Thymus (tissue), 11 donors: ENCODE measurements at regions not wholly inside any gene's neighbourhood (a gene's known extent, or its start where the extent isn't known, plus 50 kb on each side); places are given as distances from the start of the nearest gene placed in this dataset.

Experiments used
- DNase-seq, 9 donors: peaks; one replicate each; pipeline ENCODE4 v3.0.0-alpha.2; 2013; ENCODE audit warnings: low spot score in 9 of 9, low read depth in 6 of 9, missing footprints in 1 of 9
- H3K27ac ChIP-seq, 2 donors: one replicate each; pipeline ENCODE4 v1.5.1; 2013; ENCODE audit warnings: control low read depth in 1 of 2, low read depth in 1 of 2, low read length in 1 of 2, mild to moderate bottlenecking in 1 of 2, moderate library complexity in 1 of 2
- H3K27me3 ChIP-seq, 2 donors: one replicate each; pipeline ENCODE4 v1.5.1; 2013; ENCODE audit warnings: low read length in 1 of 2; ENCODE audit not compliant: control insufficient read depth in 2 of 2, insufficient read depth in 1 of 2
- H3K36me3 ChIP-seq, 2 donors: one replicate each; pipeline ENCODE4 v1.5.1; 2013; ENCODE audit warnings: low read length in 1 of 2, mild to moderate bottlenecking in 1 of 2, moderate library complexity in 1 of 2; ENCODE audit not compliant: control insufficient read depth in 2 of 2, insufficient read depth in 2 of 2
- H3K4me1 ChIP-seq, 2 donors: one replicate each; pipeline ENCODE4 v1.5.1; 2013; ENCODE audit warnings: low read length in 2 of 2; ENCODE audit not compliant: control insufficient read depth in 2 of 2, insufficient read depth in 2 of 2
- H3K4me3 ChIP-seq, 2 donors: one replicate each; pipeline ENCODE4 v1.5.1; 2013; ENCODE audit warnings: low read length in 2 of 2, control low read depth in 1 of 2, mild to moderate bottlenecking in 1 of 2
- H3K9me3 ChIP-seq, 2 donors: one replicate each; pipeline ENCODE4 v1.5.1; 2013; ENCODE audit warnings: low read length in 1 of 2, mild to moderate bottlenecking in 1 of 2; ENCODE audit not compliant: control insufficient read depth in 2 of 2, insufficient read depth in 1 of 2
- WGBS: extraction: QIAGEN DNeasy Blood & Tissue Kit; methylation state at CpG from one replicate; pipeline ENCODE4 v1.1.7; 2013; 5-methylcytosine and 5-hydroxymethylcytosine counted together
- donor health status: healthy.

- Histone ChIP-seq H3K9me3 (no peaks in the 10 kb centered on the region), H3K4me3 (no peak overlapping the region), H3K4me1 (no peaks in the 10 kb centered on the region), H3K27ac (no peak overlapping the region), H3K36me3 (no peaks in the 10 kb centered on the region), H3K27me3 (no peaks in the 10 kb centered on the region)
- 97% methylated on average over 2 of the region's 2 CpGs for WGBS
- no peak for DNase-seq
These were observed 1127.8 kb upstream of the PRKX start for GRCh38 chrX:4841216-4841745.

- Histone ChIP-seq H3K4me3 (no peak overlapping the region), H3K36me3 (no peaks in the 10 kb centered on the region)
- WGBS, result 98% methylated on average over 1 of the region's 1 CpG
These were observed 1118.1 kb upstream of the PRKX start for GRCh38 chrX:4831574-4831973.

GRCh38 chrX:4830880-4831557 lies 1117.6 kb upstream of the PRKX start:
- H3K36me3 ChIP-seq, result no peaks in the 10 kb centered on the region
- H3K27ac ChIP-seq, result no peak overlapping the region
- no peak for DNase-seq
- 95% methylated on average over 9 of the region's 9 CpGs for WGBS
- no peak overlapping the region for H3K4me3 ChIP-seq
- no peaks in the 10 kb centered on the region for H3K9me3 ChIP-seq
- H3K4me1 ChIP-seq, result no peaks in the 10 kb centered on the region
- H3K27me3 ChIP-seq, result no peaks in the 10 kb centered on the region

More at GRCh38 chrX:4831574-4831973, 1118.1 kb upstream of the PRKX start:
- Histone ChIP-seq H3K27ac (no peak overlapping the region), H3K9me3 (no peaks in the 10 kb centered on the region), H3K4me1 (no peaks in the 10 kb centered on the region), H3K27me3 (no peaks in the 10 kb centered on the region)
- no peak for DNase-seq

GRCh38 chrX:4825550-4825949 lies 1112.1 kb upstream of the PRKX start:
- WGBS, result 54% methylated on average over 3 of the region's 3 CpGs
- H3K27ac ChIP-seq, result no peak overlapping the region

GRCh38 chrX:4809571-4809970 lies 1096.1 kb upstream of the PRKX start:
- Histone ChIP-seq H3K9me3 (no peaks in the 10 kb centered on the region), H3K4me1 (no peaks in the 10 kb centered on the region), H3K27me3 (no peaks in the 10 kb centered on the region), H3K36me3 (no peaks in the 10 kb centered on the region), H3K4me3 (no peak overlapping the region), H3K27ac (no peak overlapping the region)
- no peak for DNase-seq
- WGBS, result 6% methylated on average over 4 of the region's 4 CpGs

More at GRCh38 chrX:4825550-4825949, 1112.1 kb upstream of the PRKX start:
- no peaks in the 10 kb centered on the region for H3K4me1 ChIP-seq
- H3K36me3 ChIP-seq, result no peaks in the 10 kb centered on the region
- H3K9me3 ChIP-seq, result no peaks in the 10 kb centered on the region
- DNase-seq, result no peak
- no peaks in the 10 kb centered on the region for H3K27me3 ChIP-seq
- H3K4me3 ChIP-seq, result no peak overlapping the region

- H3K27ac ChIP-seq, result no peak overlapping the region
These were observed 1092.1 kb upstream of the PRKX start for GRCh38 chrX:4805502-4805901.

GRCh38 chrX:4800756-4801155 lies 1087.3 kb upstream of the PRKX start:
- no peaks in the 10 kb centered on the region for H3K36me3 ChIP-seq
- DNase-seq, result no peak
- H3K9me3 ChIP-seq, result no peaks in the 10 kb centered on the region
- 94% methylated on average over 4 of the region's 4 CpGs for WGBS
- H3K4me3 ChIP-seq, result no peak overlapping the region
- H3K4me1 ChIP-seq, result no peaks in the 10 kb centered on the region
- H3K27ac ChIP-seq, result no peak overlapping the region
- H3K27me3 ChIP-seq, result no peaks in the 10 kb centered on the region

More at GRCh38 chrX:4805502-4805901, 1092.1 kb upstream of the PRKX start:
- Histone ChIP-seq H3K4me3 (no peak overlapping the region), H3K4me1 (no peaks in the 10 kb centered on the region), H3K36me3 (no peaks in the 10 kb centered on the region), H3K27me3 (no peaks in the 10 kb centered on the region), H3K9me3 (no peaks in the 10 kb centered on the region)
- no peak for DNase-seq
- WGBS, result 94% methylated on average over 4 of the region's 4 CpGs

GRCh38 chrX:4787971-4788370 lies 1074.5 kb upstream of the PRKX start:
- 100% methylated on average over 1 of the region's 1 CpG for WGBS

GRCh38 chrX:4764888-4765287 lies 1051.4 kb upstream of the PRKX start:
- no peaks in the 10 kb centered on the region for H3K9me3 ChIP-seq
- no peak overlapping the region for H3K27ac ChIP-seq
- no peaks in the 10 kb centered on the region for H3K36me3 ChIP-seq
- H3K4me3 ChIP-seq, result no peak overlapping the region
- DNase-seq, result no peak
- WGBS, result 94% methylated on average over 2 of the region's 2 CpGs
- H3K27me3 ChIP-seq, result no peaks in the 10 kb centered on the region
- no peaks in the 10 kb centered on the region for H3K4me1 ChIP-seq

More at GRCh38 chrX:4787971-4788370, 1074.5 kb upstream of the PRKX start:
- no peak for DNase-seq
- Histone ChIP-seq H3K36me3 (no peaks in the 10 kb centered on the region), H3K27me3 (no peaks in the 10 kb centered on the region), H3K4me1 (no peaks in the 10 kb centered on the region), H3K27ac (no peak overlapping the region), H3K9me3 (no peaks in the 10 kb centered on the region), H3K4me3 (no peak overlapping the region)
